Activated CD4-positive, alpha-beta memory T cell treated with anti-CD3 and anti-CD28 coated beads, Interleukin-2, amount 10 ng/mL, durations not matched to agents 7 days and 5 days (primary cell): ENCODE measurements at regions not wholly inside any gene's neighbourhood (a gene's known extent, or its start where the extent isn't known, plus 50 kb on each side); places are given as distances from the start of the nearest gene placed in this dataset.

Experiments
- CTCF ChIA-PET: fragments of 350-600 bp; sonication (Branson Sonifier 250); formaldehyde crosslinking; loops from one replicate; lab custom pipeline; 2021; ENCODE audit warnings: antibody characterized with exemption, inconsistent platforms; lab: Charles Lee
- POLR2A ChIA-PET: fragments of 350-600 bp; sonication (Branson Sonifier 250); formaldehyde crosslinking; loops from one replicate; lab custom pipeline; 2021; ENCODE audit warnings: antibody characterized with exemption; lab: Charles Lee
- DNase-seq: peaks from one replicate; pipeline ENCODE4 v3.0.0-alpha.2; 2020
- H3K27ac Mint-ChIP-seq: one replicate; pipeline ENCODE4 v1.8.0; 2021; ENCODE audit warnings: mild to moderate bottlenecking, mixed read lengths
- H3K27me3 Mint-ChIP-seq: one replicate; pipeline ENCODE4 v1.8.0; 2021; ENCODE audit warnings: mixed read lengths
- H3K36me3 Mint-ChIP-seq: one replicate; pipeline ENCODE4 v1.8.0; 2021; ENCODE audit warnings: low read depth, mixed read lengths
- H3K4me1 Mint-ChIP-seq: one replicate; pipeline ENCODE4 v1.8.0; 2021; ENCODE audit warnings: mixed read lengths
- H3K4me3 Mint-ChIP-seq: one replicate; pipeline ENCODE4 v1.8.0; 2021; ENCODE audit warnings: mild to moderate bottlenecking, mixed read lengths
- H3K9me3 Mint-ChIP-seq: one replicate; pipeline ENCODE4 v1.8.0; 2021; ENCODE audit warnings: mixed read lengths

DNA sequence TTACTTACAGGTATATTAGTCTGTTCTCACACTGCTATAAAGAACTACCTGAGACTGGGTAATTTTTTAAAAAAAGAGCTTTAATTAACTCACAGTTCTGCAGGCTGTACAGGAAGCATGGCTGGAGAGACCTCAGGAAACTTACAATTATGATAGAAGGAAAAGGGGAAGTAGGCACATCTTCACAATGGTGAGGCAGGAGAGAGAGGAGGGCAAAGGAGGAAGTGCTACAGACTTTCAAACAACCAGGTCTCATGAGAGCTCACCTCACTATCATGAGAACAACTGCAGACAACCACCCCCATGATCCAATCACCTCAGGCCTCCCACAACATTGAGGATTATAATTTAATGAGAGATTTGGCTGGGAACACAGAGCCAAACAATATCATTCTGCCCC is 511.7 kb downstream of the SLITRK6 start:
- Mint-ChIP-seq H3K27me3 (no peaks in the 10 kb centered on the region), H3K9me3 (no peaks in the 10 kb centered on the region), H3K4me3 (no peak overlapping the region), H3K4me1 (no peaks in the 10 kb centered on the region), H3K27ac (no peak overlapping the region), H3K36me3 (no peaks in the 10 kb centered on the region)
- ChIA-PET POLR2A (no interaction called here), CTCF (no interaction called here)
- DNase-seq = no peak

- no peak overlapping the region for H3K27ac Mint-ChIP-seq
- H3K9me3 Mint-ChIP-seq = no peaks in the 10 kb centered on the region
- H3K27me3 Mint-ChIP-seq = no peaks in the 10 kb centered on the region
- no peaks in the 10 kb centered on the region for H3K4me1 Mint-ChIP-seq
- no peak overlapping the region for H3K4me3 Mint-ChIP-seq
- ChIA-PET POLR2A (no interaction called here), CTCF (no interaction called here)
- H3K36me3 Mint-ChIP-seq = no peaks in the 10 kb centered on the region
- DNase-seq = no peak
Observed at GRCh38 chr13:85286081-85286480, 513.1 kb downstream of the SLITRK6 start.

GRCh38 chr13:85284349-85284748 is 514.9 kb downstream of the SLITRK6 start:
- Mint-ChIP-seq H3K4me3 (no peak overlapping the region), H3K27me3 (no peaks in the 10 kb centered on the region), H3K9me3 (no peaks in the 10 kb centered on the region), H3K36me3 (no peaks in the 10 kb centered on the region), H3K4me1 (no peaks in the 10 kb centered on the region), H3K27ac (no peak overlapping the region)
- CTCF ChIA-PET = no interaction called here
- DNase-seq = no peak
- POLR2A ChIA-PET = no interaction called here

GRCh38 chr13:85283408-85283807 is 515.8 kb downstream of the SLITRK6 start:
- no peak for DNase-seq
- CTCF ChIA-PET = no interaction called here

GRCh38 chr13:85282876-85283275 is 516.3 kb downstream of the SLITRK6 start:
- DNase-seq = no peak
- Mint-ChIP-seq H3K4me1 (no peaks in the 10 kb centered on the region), H3K36me3 (no peaks in the 10 kb centered on the region), H3K27me3 (no peaks in the 10 kb centered on the region), H3K27ac (no peak overlapping the region), H3K9me3 (no peaks in the 10 kb centered on the region), H3K4me3 (no peak overlapping the region)
- CTCF ChIA-PET = no interaction called here
- POLR2A ChIA-PET = no interaction called here

More at GRCh38 chr13:85283408-85283807, 515.8 kb downstream of the SLITRK6 start:
- H3K27me3 Mint-ChIP-seq = no peaks in the 10 kb centered on the region
- POLR2A ChIA-PET = no interaction called here
- H3K36me3 Mint-ChIP-seq = no peaks in the 10 kb centered on the region
- no peak overlapping the region for H3K4me3 Mint-ChIP-seq
- no peaks in the 10 kb centered on the region for H3K4me1 Mint-ChIP-seq
- no peak overlapping the region for H3K27ac Mint-ChIP-seq
- no peaks in the 10 kb centered on the region for H3K9me3 Mint-ChIP-seq

- no peak for DNase-seq
- ChIA-PET POLR2A (no interaction called here), CTCF (no interaction called here)
- H3K36me3 Mint-ChIP-seq = no peaks in the 10 kb centered on the region
- no peaks in the 10 kb centered on the region for H3K9me3 Mint-ChIP-seq
- H3K27ac Mint-ChIP-seq = no peak overlapping the region
- H3K4me3 Mint-ChIP-seq = no peak overlapping the region
- H3K27me3 Mint-ChIP-seq = no peaks in the 10 kb centered on the region
- no peaks in the 10 kb centered on the region for H3K4me1 Mint-ChIP-seq
Observed at GRCh38 chr13:85278851-85279250, 520.4 kb downstream of the SLITRK6 start.

DNA sequence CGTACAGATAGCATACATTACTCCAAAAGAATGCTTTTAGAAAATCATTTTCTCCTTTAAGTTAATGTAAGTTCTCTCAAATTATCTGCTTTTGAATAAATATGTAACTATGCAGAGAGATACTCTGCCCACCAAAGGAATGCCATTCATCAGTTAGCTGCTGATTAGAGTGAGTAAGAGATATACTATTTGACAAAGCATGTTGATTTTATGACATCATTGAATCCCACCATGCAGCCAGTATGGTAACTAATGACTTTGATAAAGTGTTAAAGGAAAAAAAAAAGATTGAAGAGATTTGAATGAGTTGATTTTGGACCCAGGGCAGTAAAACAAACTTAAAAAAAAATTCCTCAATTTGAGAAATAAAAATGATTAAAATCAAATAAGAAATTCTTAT is 521.5 kb downstream of the SLITRK6 start:
- CTCF ChIA-PET = no interaction called here
- Mint-ChIP-seq H3K36me3 (no peaks in the 10 kb centered on the region), H3K27ac (no peak overlapping the region), H3K4me1 (no peaks in the 10 kb centered on the region), H3K27me3 (no peaks in the 10 kb centered on the region), H3K4me3 (no peak overlapping the region), H3K9me3 (no peaks in the 10 kb centered on the region)
- no peak for DNase-seq
- POLR2A ChIA-PET = no interaction called here

GRCh38 chr13:85266771-85267170 is 532.4 kb downstream of the SLITRK6 start:
- H3K4me3 Mint-ChIP-seq = no peak overlapping the region
- no peak for DNase-seq
- no peaks in the 10 kb centered on the region for H3K27me3 Mint-ChIP-seq
- H3K27ac Mint-ChIP-seq = no peak overlapping the region
- POLR2A ChIA-PET = no interaction called here
- H3K9me3 Mint-ChIP-seq = peaks cover 7% of the 10 kb centered on the region
- no peaks in the 10 kb centered on the region for H3K36me3 Mint-ChIP-seq
- H3K4me1 Mint-ChIP-seq = no peaks in the 10 kb centered on the region
- CTCF ChIA-PET = no interaction called here

DNA sequence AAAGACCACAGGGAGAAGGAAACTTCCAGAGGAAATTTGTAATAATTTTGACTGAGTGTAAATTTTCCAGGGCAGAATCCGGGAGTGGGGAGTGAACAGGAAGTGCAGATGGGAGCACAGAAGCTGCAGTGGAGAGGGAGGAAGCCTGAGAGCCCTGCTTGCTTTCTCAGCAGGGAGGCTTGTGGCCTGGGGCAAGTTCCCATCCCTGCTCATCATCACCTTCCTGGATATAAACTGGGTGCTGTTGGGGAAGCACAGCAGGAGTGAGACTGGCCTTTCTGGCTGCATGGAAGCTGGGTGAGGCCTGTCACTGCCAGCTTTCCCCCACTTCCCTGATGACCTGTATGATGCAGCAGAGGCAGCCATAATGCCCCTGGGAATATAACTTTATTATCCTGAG is 532.9 kb downstream of the SLITRK6 start:
- no peaks in the 10 kb centered on the region for H3K4me1 Mint-ChIP-seq
- H3K9me3 Mint-ChIP-seq = peaks cover 7% of the 10 kb centered on the region
- no peak overlapping the region for H3K4me3 Mint-ChIP-seq
- no peak overlapping the region for H3K27ac Mint-ChIP-seq
- POLR2A ChIA-PET = no interaction called here
- DNase-seq = no peak
- CTCF ChIA-PET = no interaction called here
- H3K36me3 Mint-ChIP-seq = no peaks in the 10 kb centered on the region
- no peaks in the 10 kb centered on the region for H3K27me3 Mint-ChIP-seq

DNA sequence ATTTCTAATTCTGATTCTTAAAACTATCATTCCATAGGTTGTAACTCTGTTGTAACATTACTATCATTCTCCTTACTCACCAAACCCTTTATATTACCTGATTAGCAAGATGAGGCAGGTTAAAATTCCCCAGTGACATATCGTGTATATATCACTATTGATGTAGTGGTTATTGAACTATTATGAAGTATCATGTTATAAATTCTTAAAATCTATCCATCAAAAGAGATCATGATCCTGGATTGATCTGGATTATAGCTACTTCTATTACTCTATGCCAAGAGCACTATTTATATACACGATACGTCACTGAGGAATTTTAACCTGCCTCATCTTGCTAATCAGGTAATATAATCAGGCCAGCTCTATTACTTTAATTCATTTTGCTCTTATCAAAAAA is 533.9 kb downstream of the SLITRK6 start:
- Mint-ChIP-seq H3K36me3 (no peaks in the 10 kb centered on the region), H3K4me1 (no peaks in the 10 kb centered on the region), H3K4me3 (no peak overlapping the region), H3K27ac (no peak overlapping the region), H3K27me3 (no peaks in the 10 kb centered on the region), H3K9me3 (peaks cover 7% of the 10 kb centered on the region)
- no peak for DNase-seq
- ChIA-PET CTCF (no interaction called here), POLR2A (no interaction called here)

DNA sequence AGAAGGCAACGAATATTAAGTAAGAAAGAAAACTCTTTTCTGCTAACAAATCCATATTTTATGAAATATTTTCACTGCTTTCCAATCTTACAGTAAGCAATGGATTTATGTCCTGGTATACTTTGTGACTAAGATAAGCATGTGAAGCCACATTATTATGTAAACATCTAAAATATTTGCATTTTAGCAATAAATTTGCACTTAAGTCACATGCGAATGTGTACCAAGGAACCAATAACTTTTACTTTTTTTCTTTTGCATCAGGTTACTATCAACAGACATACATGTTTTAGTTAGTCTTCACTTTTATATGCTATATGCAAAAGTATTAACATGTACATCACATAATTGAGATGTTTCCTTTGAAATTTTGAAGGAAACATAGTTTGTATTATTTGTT is 536.7 kb downstream of the SLITRK6 start:
- POLR2A ChIA-PET = no interaction called here

GRCh38 chr13:85261757-85262346 is 537.4 kb downstream of the SLITRK6 start:
- CTCF ChIA-PET = no interaction called here
- Mint-ChIP-seq H3K27ac (no peak overlapping the region), H3K27me3 (no peaks in the 10 kb centered on the region), H3K4me1 (no peaks in the 10 kb centered on the region), H3K4me3 (no peak overlapping the region), H3K36me3 (no peaks in the 10 kb centered on the region), H3K9me3 (no peaks in the 10 kb centered on the region)
- POLR2A ChIA-PET = no interaction called here
- no peak for DNase-seq

More for the DNA sequence above, 536.7 kb downstream of the SLITRK6 start:
- H3K4me3 Mint-ChIP-seq = no peak overlapping the region
- CTCF ChIA-PET = no interaction called here
- H3K27me3 Mint-ChIP-seq = no peaks in the 10 kb centered on the region
- H3K9me3 Mint-ChIP-seq = no peaks in the 10 kb centered on the region
- no peak overlapping the region for H3K27ac Mint-ChIP-seq
- DNase-seq = no peak
- H3K4me1 Mint-ChIP-seq = no peaks in the 10 kb centered on the region
- H3K36me3 Mint-ChIP-seq = no peaks in the 10 kb centered on the region

GRCh38 chr13:85260896-85261295 is 538.3 kb downstream of the SLITRK6 start:
- Mint-ChIP-seq H3K36me3 (no peaks in the 10 kb centered on the region), H3K27me3 (no peaks in the 10 kb centered on the region), H3K4me3 (no peak overlapping the region), H3K9me3 (no peaks in the 10 kb centered on the region), H3K27ac (no peak overlapping the region), H3K4me1 (no peaks in the 10 kb centered on the region)
- ChIA-PET POLR2A (no interaction called here), CTCF (no interaction called here)
- no peak for DNase-seq

GRCh38 chr13:85255978-85256377 is 543.2 kb downstream of the SLITRK6 start:
- Mint-ChIP-seq H3K4me1 (no peaks in the 10 kb centered on the region), H3K9me3 (peaks cover 7% of the 10 kb centered on the region), H3K36me3 (no peaks in the 10 kb centered on the region), H3K27me3 (no peaks in the 10 kb centered on the region), H3K27ac (no peak overlapping the region), H3K4me3 (no peak overlapping the region)
- no peak for DNase-seq
- ChIA-PET CTCF (no interaction called here), POLR2A (no interaction called here)
